ENCODE measurements at regions not wholly inside any gene's neighbourhood (a gene's known extent, or its start where the extent isn't known, plus 50 kb on each side); places are given as distances from the start of the nearest gene placed in this dataset.

GRCh38 chr14:21987937-21988336, 314.3 kb upstream of the OR4E1 start:
- TF ChIP-seq CTCF (IDR thresholded peaks at IDR 0.05 in 2 of 3, conservative IDR thresholded peaks at IDR 0.05 in 1 of 3; ENCODE audit: borderline replicate concordance in 1 of 3, insufficient read depth in 1 of 3, low read depth in 2 of 3, low read length in 2 of 3): peak; percentile 10 to 76 (median 69); a peak in 4 of 6 replicates
- TF ChIP-seq POLR2A (IDR thresholded peaks at IDR 0.05; ENCODE audit: borderline replicate concordance, extremely low read depth, insufficient read depth, insufficient read length): no peak
- no peak for TF ChIP-seq CEBPB (IDR thresholded peaks at IDR 0.05; ENCODE audit: low read depth)
- TF ChIP-seq JUND (IDR thresholded peaks at IDR 0.05): no peak
- no peak for TF ChIP-seq POLR2AphosphoS5 (IDR thresholded peaks at IDR 0.05; ENCODE audit: low read depth, low read length)
